Activated B cell treated with CpG ODN at 0.5 μM for 24 hours (primary cell): ENCODE measurements at regions not wholly inside any gene's neighbourhood (a gene's known extent, or its start where the extent isn't known, plus 50 kb on each side); places are given as distances from the start of the nearest gene placed in this dataset.

Source experiments
- ATAC-seq: fragments of 200-7000 bp; cut with Tn5 transposase; one replicate; pipeline ENCODE4 v1.10.0; 2021; ENCODE audit warnings: low read depth, mild to moderate bottlenecking, moderate library complexity
- CTCF ChIA-PET: fragments of 350-600 bp; sonication (Branson Sonifier 250); formaldehyde crosslinking; loops from one replicate; lab custom pipeline; 2021; ENCODE audit warnings: antibody characterized with exemption; lab: Charles Lee
- POLR2A ChIA-PET: fragments of 350-600 bp; sonication (Branson Sonifier 250); formaldehyde crosslinking; loops from one replicate; lab custom pipeline; 2021; ENCODE audit warnings: antibody characterized with exemption; lab: Charles Lee
- DNase-seq: peaks from one replicate; pipeline ENCODE4 v3.0.0; 2022
- H3K27ac Mint-ChIP-seq: one replicate; pipeline ENCODE4 v1.8.0; 2020; ENCODE audit warnings: mixed read lengths
- H3K27me3 Mint-ChIP-seq: one replicate; pipeline ENCODE4 v1.8.0; 2021; ENCODE audit warnings: mixed read lengths
- H3K36me3 Mint-ChIP-seq: one replicate; pipeline ENCODE4 v1.8.0; 2021; ENCODE audit warnings: low read depth, mixed read lengths
- H3K4me1 Mint-ChIP-seq: one replicate; pipeline ENCODE4 v1.8.0; 2021; ENCODE audit warnings: mixed read lengths
- H3K4me3 Mint-ChIP-seq: one replicate; pipeline ENCODE4 v1.8.0; 2020; ENCODE audit warnings: mild to moderate bottlenecking, mixed read lengths
- H3K9me3 Mint-ChIP-seq: one replicate; pipeline ENCODE4 v1.8.0; 2020; ENCODE audit warnings: mixed read lengths
- intact Hi-C: fragments of 100-400 bp; cut with micrococcal nuclease; formaldehyde crosslinking; loops from one replicate; pipeline ENCODE4 v1.15.1; 2024
- TF ChIP-seq, protein P1 (sequence below): fragments of 200-600 bp; IDR thresholded peaks from one replicate; pipeline ENCODE4 v1.8.0; 2022; ENCODE audit warnings: antibody characterized with exemption, mild to moderate bottlenecking

DNA sequence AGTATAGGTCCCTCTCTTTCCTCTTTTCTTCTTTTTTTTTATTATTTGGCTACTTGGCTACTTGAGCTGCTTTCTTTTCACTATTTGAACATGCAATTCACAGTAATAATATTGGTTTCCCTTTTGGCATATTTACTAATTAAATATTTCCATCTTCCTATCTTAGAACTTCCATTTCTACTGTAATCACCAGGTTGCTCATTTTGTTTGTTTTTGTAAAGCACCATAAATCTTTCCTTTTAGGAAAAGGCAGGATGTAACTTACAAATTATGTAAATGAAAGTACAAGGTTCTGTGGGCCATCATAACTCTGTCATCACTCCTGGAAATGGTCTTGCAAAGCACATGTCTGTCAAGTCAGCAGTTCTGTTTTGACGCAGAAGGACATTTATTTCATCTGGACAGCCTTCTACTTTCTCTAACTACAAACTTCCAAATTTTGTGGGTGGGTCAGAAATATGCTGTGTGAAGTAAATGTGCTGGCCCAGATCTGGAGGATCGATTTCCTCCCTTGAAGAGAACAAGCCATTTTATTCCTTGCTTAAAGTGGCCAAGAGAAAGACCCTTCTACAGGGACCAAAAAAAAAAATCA, 71.7 kb upstream of the TNFSF18 start:
- no peaks in the 10 kb centered on the region for H3K9me3 Mint-ChIP-seq
- H3K36me3 Mint-ChIP-seq: no peaks in the 10 kb centered on the region
- H3K27ac Mint-ChIP-seq: peak overlapping the region; percentile 9
- intact Hi-C loops: no loop called here
- TF ChIP-seq, protein P1, sequence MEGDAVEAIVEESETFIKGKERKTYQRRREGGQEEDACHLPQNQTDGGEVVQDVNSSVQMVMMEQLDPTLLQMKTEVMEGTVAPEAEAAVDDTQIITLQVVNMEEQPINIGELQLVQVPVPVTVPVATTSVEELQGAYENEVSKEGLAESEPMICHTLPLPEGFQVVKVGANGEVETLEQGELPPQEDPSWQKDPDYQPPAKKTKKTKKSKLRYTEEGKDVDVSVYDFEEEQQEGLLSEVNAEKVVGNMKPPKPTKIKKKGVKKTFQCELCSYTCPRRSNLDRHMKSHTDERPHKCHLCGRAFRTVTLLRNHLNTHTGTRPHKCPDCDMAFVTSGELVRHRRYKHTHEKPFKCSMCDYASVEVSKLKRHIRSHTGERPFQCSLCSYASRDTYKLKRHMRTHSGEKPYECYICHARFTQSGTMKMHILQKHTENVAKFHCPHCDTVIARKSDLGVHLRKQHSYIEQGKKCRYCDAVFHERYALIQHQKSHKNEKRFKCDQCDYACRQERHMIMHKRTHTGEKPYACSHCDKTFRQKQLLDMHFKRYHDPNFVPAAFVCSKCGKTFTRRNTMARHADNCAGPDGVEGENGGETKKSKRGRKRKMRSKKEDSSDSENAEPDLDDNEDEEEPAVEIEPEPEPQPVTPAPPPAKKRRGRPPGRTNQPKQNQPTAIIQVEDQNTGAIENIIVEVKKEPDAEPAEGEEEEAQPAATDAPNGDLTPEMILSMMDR: no peak
- ChIA-PET POLR2A (interaction anchor here (0.6 to 1.0 kb wide), 3 partner anchors 11 to 304 kb away, joined by 3 read pairs; no protein-coding TSS in a partner anchor), CTCF (interaction anchor here (1.4 kb wide), 1 partner anchor 296 kb away, joined by 3 read pairs; no protein-coding TSS in a partner anchor)
- no peak for ATAC-seq
- H3K4me1 Mint-ChIP-seq: peaks cover 41% of the 10 kb centered on the region
- no peak for DNase-seq
- H3K4me3 Mint-ChIP-seq: peak overlapping the region; percentile 24
- H3K27me3 Mint-ChIP-seq: no peaks in the 10 kb centered on the region

DNA sequence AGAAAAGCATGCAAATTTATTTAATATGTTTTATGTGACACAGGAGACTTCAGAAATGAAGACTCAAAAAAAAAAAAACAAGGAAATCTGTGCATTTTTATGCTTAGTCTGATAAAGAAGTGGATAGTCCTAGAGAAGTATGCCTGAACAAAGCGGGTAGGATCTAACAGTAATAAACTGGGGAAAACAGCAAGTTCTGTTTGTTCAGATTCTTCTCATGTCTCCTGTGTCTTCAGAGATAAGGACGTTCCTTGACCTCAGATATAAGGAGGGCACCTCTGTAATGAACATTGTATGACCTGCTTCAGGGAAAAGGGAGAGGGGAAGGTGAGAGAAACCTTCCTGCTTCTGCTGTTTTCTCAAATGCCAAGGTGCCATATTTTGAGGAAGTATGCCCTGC, 67.7 kb upstream of the TNFSF18 start:
- H3K4me3 Mint-ChIP-seq: no peak overlapping the region
- H3K9me3 Mint-ChIP-seq: no peaks in the 10 kb centered on the region
- ATAC-seq (no peak), DNase-seq (no peak)
- TF ChIP-seq, protein P1: no peak
- intact Hi-C loops: loop anchor here (10.0 kb wide), 1 partner anchor 374 kb away; no protein-coding TSS in a partner anchor
- peaks cover 49% of the 10 kb centered on the region for H3K4me1 Mint-ChIP-seq
- no peaks in the 10 kb centered on the region for H3K27me3 Mint-ChIP-seq
- POLR2A ChIA-PET: no interaction called here
- no peaks in the 10 kb centered on the region for H3K36me3 Mint-ChIP-seq
- no peak overlapping the region for H3K27ac Mint-ChIP-seq
- CTCF ChIA-PET: interaction anchor here (1.5 kb wide), 1 partner anchor 339 kb away, joined by 3 read pairs; no protein-coding TSS in a partner anchor

DNA sequence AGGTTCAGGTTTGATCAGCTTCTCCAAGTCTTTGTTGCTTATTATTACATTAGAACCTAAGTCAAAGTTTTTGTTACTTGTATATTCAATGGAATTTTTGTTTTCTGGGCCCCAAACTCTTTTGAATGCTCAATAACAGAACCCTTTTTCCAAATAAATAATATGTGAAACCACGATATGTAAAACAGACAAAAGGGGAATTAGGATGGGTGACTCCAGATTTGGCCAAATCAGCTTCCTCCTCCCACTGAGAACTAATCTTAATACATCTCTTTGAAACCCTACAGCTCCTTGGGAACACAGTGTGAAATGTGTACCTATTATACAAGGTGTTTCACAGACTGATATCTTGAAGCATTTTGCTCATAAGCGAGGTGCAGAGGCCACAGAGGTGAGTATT, 67.0 kb upstream of the TNFSF18 start:
- no peak for ATAC-seq
- DNase-seq: no peak
- no peaks in the 10 kb centered on the region for H3K9me3 Mint-ChIP-seq
- TF ChIP-seq, protein P1: no peak
- H3K4me1 Mint-ChIP-seq: peaks cover 49% of the 10 kb centered on the region
- ChIA-PET POLR2A (no interaction called here), CTCF (interaction anchor here (1.5 kb wide), 1 partner anchor 339 kb away, joined by 3 read pairs; no protein-coding TSS in a partner anchor)
- H3K27me3 Mint-ChIP-seq: no peaks in the 10 kb centered on the region
- H3K27ac Mint-ChIP-seq: peak overlapping the region; percentile 50
- intact Hi-C loops: loop anchor here (10.0 kb wide), 1 partner anchor 373 kb away; no protein-coding TSS in a partner anchor
- H3K36me3 Mint-ChIP-seq: no peaks in the 10 kb centered on the region
- no peak overlapping the region for H3K4me3 Mint-ChIP-seq

- Mint-ChIP-seq H3K36me3 (no peaks in the 10 kb centered on the region), H3K27ac (no peak overlapping the region), H3K9me3 (no peaks in the 10 kb centered on the region), H3K4me3 (no peak overlapping the region), H3K27me3 (no peaks in the 10 kb centered on the region), H3K4me1 (peaks cover 48% of the 10 kb centered on the region)
- TF ChIP-seq, protein P1: no peak
- intact Hi-C loops: loop anchor here (10.0 kb wide), 1 partner anchor 372 kb away; no protein-coding TSS in a partner anchor
- DNase-seq (no peak), ATAC-seq (peak; percentile 36)
- ChIA-PET CTCF (interaction anchor here (1.5 kb wide), 1 partner anchor 338 kb away, joined by 3 read pairs; no protein-coding TSS in a partner anchor), POLR2A (no interaction called here)
Observed at GRCh38 chr1:173117108-173117633, 66.4 kb upstream of the TNFSF18 start.

GRCh38 chr1:173114346-173114745, 63.6 kb upstream of the TNFSF18 start:
- TF ChIP-seq, protein P1: no peak
- ATAC-seq (no peak), DNase-seq (no peak)
- ChIA-PET CTCF (interaction anchor here (1.0 kb wide), 1 partner anchor 369 kb away, joined by 3 read pairs; no protein-coding TSS in a partner anchor), POLR2A (no interaction called here)
- intact Hi-C loops: loop anchor here (5.0 to 10.0 kb wide), 3 partner anchors 83 to 370 kb away; no protein-coding TSS in a partner anchor
- H3K9me3 Mint-ChIP-seq: no peaks in the 10 kb centered on the region
- no peaks in the 10 kb centered on the region for H3K36me3 Mint-ChIP-seq
- H3K4me3 Mint-ChIP-seq: no peak overlapping the region
- no peaks in the 10 kb centered on the region for H3K27me3 Mint-ChIP-seq
- H3K27ac Mint-ChIP-seq: no peak overlapping the region
- peaks cover 61% of the 10 kb centered on the region for H3K4me1 Mint-ChIP-seq
